SK-N-SH treated with all-trans-retinoic acid at 6 μM for 48 hours (cell line): ENCODE measurements at regions not wholly inside any gene's neighbourhood (a gene's known extent, or its start where the extent isn't known, plus 50 kb on each side); places are given as distances from the start of the nearest gene placed in this dataset.

Experiments
- ESRRG ChIP-seq: fragments of 250-450 bp; sonication (Bioruptor Pico); IDR thresholded peaks from 2 replicates; pipeline ENCODE4 v1.6.1; 2021; ENCODE audit warnings: mild to moderate bottlenecking
- GLIS3 ChIP-seq: fragments of 250-450 bp; sonication (Bioruptor Pico); IDR thresholded peaks from 2 replicates; pipeline ENCODE4 v1.5.0; 2020; ENCODE audit warnings: mild to moderate bottlenecking, moderate library complexity
- ISL1 ChIP-seq: fragments of 250-450 bp; sonication (Bioruptor Pico); IDR thresholded peaks from 2 replicates; pipeline ENCODE4 v2.1.2; 2022; ENCODE audit warnings: mild to moderate bottlenecking, moderate library complexity
- OSR1 ChIP-seq: fragments of 250-450 bp; sonication (Bioruptor Pico); IDR thresholded peaks from 2 replicates; pipeline ENCODE4 v1.8.0; 2022; ENCODE audit warnings: moderate library complexity, mild to moderate bottlenecking, inconsistent platforms
- TOX ChIP-seq: fragments of 250-450 bp; sonication (Bioruptor Pico); IDR thresholded peaks from 2 replicates; pipeline ENCODE4 v1.8.0; 2021; ENCODE audit warnings: mild to moderate bottlenecking, moderate library complexity, borderline replicate concordance
- ZC3H10 ChIP-seq: fragments of 250-450 bp; sonication (Bioruptor Pico); IDR thresholded peaks from 2 replicates; pipeline ENCODE4 v1.5.1; 2021; ENCODE audit warnings: mild to moderate bottlenecking, moderate library complexity
- ZFP3 ChIP-seq: fragments of 250-450 bp; sonication (Bioruptor Pico); IDR thresholded peaks from 2 replicates; pipeline ENCODE4 v1.5.0; 2020; ENCODE audit warnings: mild to moderate bottlenecking, moderate library complexity
- ZNF70 ChIP-seq: fragments of 450-650 bp; formaldehyde crosslinking; IDR thresholded peaks from 2 replicates; pipeline ENCODE4 v1.5.0; 2020; ENCODE audit warnings: mild to moderate bottlenecking, moderate library complexity
- TF ChIP-seq, protein P1 (sequence below): fragments of 250-450 bp; sonication (Bioruptor Pico); IDR thresholded peaks from 2 replicates; pipeline ENCODE4 v1.5.1; 2020; ENCODE audit warnings: low read depth, mild to moderate bottlenecking, moderate library complexity
- TF ChIP-seq, protein P2 (sequence below): fragments of 250-450 bp; sonication (Bioruptor Pico); IDR thresholded peaks from 2 replicates; pipeline ENCODE4 v1.8.0; 2020; ENCODE audit warnings: mild to moderate bottlenecking, moderate library complexity, borderline replicate concordance

DNA sequence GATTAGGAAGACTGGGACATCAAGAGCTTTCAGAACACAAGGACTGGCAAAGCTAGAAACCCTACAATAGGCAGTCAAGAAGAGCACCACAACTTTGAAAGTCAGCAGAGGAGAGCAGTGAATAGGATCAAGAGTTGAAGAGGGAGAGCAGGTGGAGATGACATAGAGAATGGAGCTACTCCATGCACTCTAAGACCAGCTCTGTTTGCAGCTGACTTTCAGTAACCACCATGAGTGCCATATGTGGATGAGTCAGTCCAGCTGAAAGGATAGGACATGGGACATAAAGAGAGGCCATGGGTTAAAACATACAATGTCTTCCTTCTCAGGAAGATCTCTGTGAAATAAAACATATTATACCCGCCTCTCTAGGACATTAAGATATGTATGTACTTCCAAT is 289.1 kb upstream of the KLF4 start:
- no peak for TF ChIP-seq ZFP3 (CRISPR knock-in tag)
- TF ChIP-seq ZNF70 (CRISPR knock-in tag): no peak
- TF ChIP-seq ISL1: no peak
- no peak for TF ChIP-seq TOX (CRISPR knock-in tag)
- no peak for TF ChIP-seq ZC3H10
- no peak for TF ChIP-seq OSR1 (CRISPR knock-in tag)
- no peak for TF ChIP-seq ESRRG (CRISPR knock-in tag)
- TF ChIP-seq, protein P1, sequence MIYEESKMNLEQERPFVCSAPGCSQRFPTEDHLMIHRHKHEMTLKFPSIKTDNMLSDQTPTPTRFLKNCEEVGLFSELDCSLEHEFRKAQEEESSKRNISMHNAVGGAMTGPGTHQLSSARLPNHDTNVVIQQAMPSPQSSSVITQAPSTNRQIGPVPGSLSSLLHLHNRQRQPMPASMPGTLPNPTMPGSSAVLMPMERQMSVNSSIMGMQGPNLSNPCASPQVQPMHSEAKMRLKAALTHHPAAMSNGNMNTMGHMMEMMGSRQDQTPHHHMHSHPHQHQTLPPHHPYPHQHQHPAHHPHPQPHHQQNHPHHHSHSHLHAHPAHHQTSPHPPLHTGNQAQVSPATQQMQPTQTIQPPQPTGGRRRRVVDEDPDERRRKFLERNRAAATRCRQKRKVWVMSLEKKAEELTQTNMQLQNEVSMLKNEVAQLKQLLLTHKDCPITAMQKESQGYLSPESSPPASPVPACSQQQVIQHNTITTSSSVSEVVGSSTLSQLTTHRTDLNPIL (CRISPR knock-in tag): no peak
- no peak for TF ChIP-seq GLIS3 (CRISPR knock-in tag)
- TF ChIP-seq, protein P2, sequence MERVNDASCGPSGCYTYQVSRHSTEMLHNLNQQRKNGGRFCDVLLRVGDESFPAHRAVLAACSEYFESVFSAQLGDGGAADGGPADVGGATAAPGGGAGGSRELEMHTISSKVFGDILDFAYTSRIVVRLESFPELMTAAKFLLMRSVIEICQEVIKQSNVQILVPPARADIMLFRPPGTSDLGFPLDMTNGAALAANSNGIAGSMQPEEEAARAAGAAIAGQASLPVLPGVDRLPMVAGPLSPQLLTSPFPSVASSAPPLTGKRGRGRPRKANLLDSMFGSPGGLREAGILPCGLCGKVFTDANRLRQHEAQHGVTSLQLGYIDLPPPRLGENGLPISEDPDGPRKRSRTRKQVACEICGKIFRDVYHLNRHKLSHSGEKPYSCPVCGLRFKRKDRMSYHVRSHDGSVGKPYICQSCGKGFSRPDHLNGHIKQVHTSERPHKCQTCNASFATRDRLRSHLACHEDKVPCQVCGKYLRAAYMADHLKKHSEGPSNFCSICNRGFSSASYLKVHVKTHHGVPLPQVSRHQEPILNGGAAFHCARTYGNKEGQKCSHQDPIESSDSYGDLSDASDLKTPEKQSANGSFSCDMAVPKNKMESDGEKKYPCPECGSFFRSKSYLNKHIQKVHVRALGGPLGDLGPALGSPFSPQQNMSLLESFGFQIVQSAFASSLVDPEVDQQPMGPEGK (CRISPR knock-in tag): no peak
